Smooth muscle cell (in vitro differentiated cells): ENCODE measurements at regions not wholly inside any gene's neighbourhood (a gene's known extent, or its start where the extent isn't known, plus 50 kb on each side); places are given as distances from the start of the nearest gene placed in this dataset.

Experiments used
- DNase-seq: peaks from one replicate; lab custom pipeline; 2025; ENCODE audit not compliant: unreplicated experiment; lab: John Stamatoyannopoulos, UW
- H2AFZ ChIP-seq: fragments of 200-600 bp; sonication (generic); 2 replicates; pipeline ENCODE4 v1.6.0; 2016; ENCODE audit warnings: antibody characterized with exemption, low read depth, mild to moderate bottlenecking
- H3F3A ChIP-seq: fragments of 200-600 bp; sonication (generic); 2 replicates; pipeline ENCODE4 v1.6.0; 2017; ENCODE audit warnings: antibody characterized with exemption, low read depth
- H3K27ac ChIP-seq: fragments of 200-600 bp; sonication (generic); 2 replicates; pipeline ENCODE4 v1.5.1; 2016; ENCODE audit warnings: low read depth, mild to moderate bottlenecking
- H3K27me3 ChIP-seq: fragments of 200-600 bp; sonication (generic); 2 replicates; pipeline ENCODE4 v1.6.1; 2016; ENCODE audit warnings: low read depth, mild to moderate bottlenecking
- H3K36me3 ChIP-seq: fragments of 200-600 bp; sonication (generic); 2 replicates; pipeline ENCODE4 v1.5.1; 2016; ENCODE audit warnings: low read depth
- H3K4me1 ChIP-seq: fragments of 200-600 bp; sonication (generic); 2 replicates; pipeline ENCODE4 v1.5.1; 2016; ENCODE audit warnings: low read depth
- H3K4me2 ChIP-seq: fragments of 200-600 bp; sonication (generic); 2 replicates; pipeline ENCODE4 v1.6.0; 2016; ENCODE audit warnings: mild to moderate bottlenecking
- H3K4me3 ChIP-seq: fragments of 200-600 bp; sonication (generic); 2 replicates; pipeline ENCODE4 v1.5.1; 2016; ENCODE audit warnings: mild to moderate bottlenecking
- H3K79me2 ChIP-seq: fragments of 200-600 bp; sonication (generic); 2 replicates; pipeline ENCODE4 v1.6.0; 2016; ENCODE audit warnings: low read depth, mild to moderate bottlenecking
- H3K9ac ChIP-seq: fragments of 200-600 bp; sonication (generic); 2 replicates; pipeline ENCODE4 v1.6.0; 2016; ENCODE audit warnings: low read depth
- H3K9me3 ChIP-seq: fragments of 200-600 bp; sonication (generic); replicated peaks from 2 replicates; pipeline ENCODE4 v1.5.1; 2016; ENCODE audit warnings: low read depth
- H4K20me1 ChIP-seq: fragments of 200-600 bp; sonication (generic); 2 replicates; pipeline ENCODE4 v1.6.0; 2016; ENCODE audit warnings: low read depth
- WGBS: methylation state at CpG from one replicate; pipeline ENCODE4 v1.1.7; 2016; ENCODE audit warnings: low lambda C conversion rate; 5-methylcytosine and 5-hydroxymethylcytosine counted together
- TF ChIP-seq, protein P1 (sequence below): fragments of 200-600 bp; sonication (generic); IDR thresholded peaks from 2 replicates; pipeline ENCODE4 v1.5.1; 2017; ENCODE audit warnings: borderline replicate concordance, mild to moderate bottlenecking, antibody characterized with exemption; ENCODE audit not compliant: insufficient read depth, poor library complexity, severe bottlenecking

DNA sequence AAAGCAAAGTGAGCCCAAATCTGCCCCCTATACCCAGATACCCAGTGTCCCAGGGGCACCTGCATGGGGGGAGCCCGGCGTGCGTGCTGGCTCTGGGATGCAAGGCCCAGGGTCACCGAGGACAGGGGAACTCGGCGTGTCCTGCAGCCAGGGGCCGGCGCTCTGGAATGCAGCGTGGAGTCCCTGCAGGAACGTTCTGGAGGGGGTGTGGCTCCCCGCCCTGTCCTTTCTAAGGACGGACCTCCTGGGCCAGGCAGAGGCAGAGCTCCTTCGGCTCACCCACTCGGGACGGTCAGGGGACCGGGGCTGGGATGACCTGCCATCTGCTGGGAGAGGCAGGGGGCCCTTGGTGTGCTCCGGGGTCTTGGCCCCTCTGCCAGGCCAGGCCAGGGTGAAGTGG lies 1196.8 kb downstream of the BRD1 start:
- H3K36me3 ChIP-seq = no peaks in the 10 kb centered on the region
- no peak overlapping the region for H3K4me3 ChIP-seq
- H3K9me3 ChIP-seq = no peaks in the 10 kb centered on the region
- no peaks in the 10 kb centered on the region for H3K79me2 ChIP-seq
- peaks cover 77% of the 10 kb centered on the region for H4K20me1 ChIP-seq
- TF ChIP-seq, protein P1, sequence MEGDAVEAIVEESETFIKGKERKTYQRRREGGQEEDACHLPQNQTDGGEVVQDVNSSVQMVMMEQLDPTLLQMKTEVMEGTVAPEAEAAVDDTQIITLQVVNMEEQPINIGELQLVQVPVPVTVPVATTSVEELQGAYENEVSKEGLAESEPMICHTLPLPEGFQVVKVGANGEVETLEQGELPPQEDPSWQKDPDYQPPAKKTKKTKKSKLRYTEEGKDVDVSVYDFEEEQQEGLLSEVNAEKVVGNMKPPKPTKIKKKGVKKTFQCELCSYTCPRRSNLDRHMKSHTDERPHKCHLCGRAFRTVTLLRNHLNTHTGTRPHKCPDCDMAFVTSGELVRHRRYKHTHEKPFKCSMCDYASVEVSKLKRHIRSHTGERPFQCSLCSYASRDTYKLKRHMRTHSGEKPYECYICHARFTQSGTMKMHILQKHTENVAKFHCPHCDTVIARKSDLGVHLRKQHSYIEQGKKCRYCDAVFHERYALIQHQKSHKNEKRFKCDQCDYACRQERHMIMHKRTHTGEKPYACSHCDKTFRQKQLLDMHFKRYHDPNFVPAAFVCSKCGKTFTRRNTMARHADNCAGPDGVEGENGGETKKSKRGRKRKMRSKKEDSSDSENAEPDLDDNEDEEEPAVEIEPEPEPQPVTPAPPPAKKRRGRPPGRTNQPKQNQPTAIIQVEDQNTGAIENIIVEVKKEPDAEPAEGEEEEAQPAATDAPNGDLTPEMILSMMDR = no peak
- no peak overlapping the region for H3K4me2 ChIP-seq
- no peak overlapping the region for H2AFZ ChIP-seq
- WGBS = 85% methylated on average over 17 of the region's 17 CpGs
- no peak for DNase-seq
- no peaks in the 10 kb centered on the region for H3F3A ChIP-seq
- H3K27ac ChIP-seq = no peak overlapping the region
- H3K4me1 ChIP-seq = peaks cover 10% of the 10 kb centered on the region
- H3K9ac ChIP-seq = no peak overlapping the region
- peaks cover 3% of the 10 kb centered on the region for H3K27me3 ChIP-seq

DNA sequence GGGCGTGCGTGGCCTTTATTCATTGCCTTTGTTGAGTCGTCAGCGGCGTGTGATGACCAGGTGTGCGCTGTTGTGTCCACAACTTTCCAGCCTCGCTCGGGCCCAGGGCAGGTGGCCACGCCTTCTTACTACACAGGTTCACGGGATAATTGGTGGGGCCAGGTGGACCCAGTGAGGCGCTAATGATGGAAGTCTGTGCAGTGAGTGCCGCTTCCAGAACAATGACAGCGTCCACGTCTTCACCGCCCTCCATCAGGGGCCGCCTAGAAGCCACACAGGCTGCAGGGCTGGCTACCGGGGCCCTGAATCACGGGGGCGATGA lies 1197.3 kb downstream of the BRD1 start:
- Histone ChIP-seq H3K9ac (no peak overlapping the region), H2AFZ (no peak overlapping the region), H3K4me1 (peaks cover 10% of the 10 kb centered on the region), H3K79me2 (no peaks in the 10 kb centered on the region), H3K9me3 (no peaks in the 10 kb centered on the region), H3F3A (no peaks in the 10 kb centered on the region), H3K36me3 (no peaks in the 10 kb centered on the region), H3K4me3 (no peak overlapping the region), H3K27me3 (peaks cover 6% of the 10 kb centered on the region), H3K4me2 (no peak overlapping the region), H4K20me1 (peaks cover 77% of the 10 kb centered on the region), H3K27ac (no peak overlapping the region)
- TF ChIP-seq, protein P1 = no peak
- WGBS = 92% methylated on average over 19 of the region's 19 CpGs
- no peak for DNase-seq

DNA sequence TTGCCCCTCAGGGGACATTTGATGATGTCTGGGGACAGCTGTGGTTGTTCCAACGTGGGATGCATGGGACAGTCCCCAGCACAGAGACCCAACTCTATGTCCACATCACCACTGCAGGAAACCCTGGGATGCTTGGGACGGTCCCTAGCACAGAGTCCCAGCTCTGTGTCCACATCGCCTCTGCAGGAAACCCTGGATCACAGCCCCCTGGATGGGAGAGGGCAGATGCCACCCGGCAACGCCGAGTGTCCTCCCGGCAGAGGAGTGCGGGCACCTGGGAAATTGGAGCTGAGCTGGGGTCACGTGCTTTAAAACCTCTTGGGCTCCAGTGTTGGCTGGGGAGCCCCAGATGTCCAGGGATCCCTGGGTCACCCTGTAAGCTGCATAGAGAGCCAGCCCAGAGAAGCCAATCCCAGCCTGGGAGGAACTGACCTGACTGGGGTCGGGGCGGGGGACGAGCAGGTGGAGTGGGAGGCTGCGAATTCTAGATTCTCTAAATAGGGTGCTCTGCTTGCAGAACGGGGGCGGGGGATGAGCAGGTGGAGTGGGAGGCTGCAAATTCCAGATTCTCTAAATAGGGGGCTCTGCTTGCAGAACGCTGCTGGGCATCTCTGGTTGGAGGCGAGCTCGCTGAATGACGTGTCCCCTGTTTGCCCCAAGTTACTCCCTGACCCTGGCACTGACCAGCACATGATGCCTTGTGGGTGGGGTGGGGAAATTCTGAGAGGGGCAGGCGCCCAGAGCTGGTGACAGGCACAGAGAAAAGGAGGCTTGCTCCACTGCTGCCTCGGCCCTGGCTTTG lies 1197.8 kb downstream of the BRD1 start:
- Histone ChIP-seq H3K4me3 (no peak overlapping the region), H3K27me3 (peaks cover 6% of the 10 kb centered on the region), H4K20me1 (peaks cover 75% of the 10 kb centered on the region), H3K4me2 (no peak overlapping the region), H3F3A (no peaks in the 10 kb centered on the region), H3K4me1 (peaks cover 10% of the 10 kb centered on the region), H3K27ac (no peak overlapping the region), H3K36me3 (no peaks in the 10 kb centered on the region), H2AFZ (no peak overlapping the region), H3K9ac (no peak overlapping the region), H3K9me3 (no peaks in the 10 kb centered on the region), H3K79me2 (no peaks in the 10 kb centered on the region)
- WGBS = 87% methylated on average over 21 of the region's 21 CpGs
- TF ChIP-seq, protein P1 = no peak
- DNase-seq = no peak
